Esophagus muscularis mucosa (tissue), 4 donors: ENCODE measurements at regions not wholly inside any gene's neighbourhood (a gene's known extent, or its start where the extent isn't known, plus 50 kb on each side); places are given as distances from the start of the nearest gene placed in this dataset.

Experiments used
- DNase-seq: peaks from one replicate; pipeline ENCODE4 v3.0.0-alpha.2; 2017; ENCODE audit errors: extremely low spot score
- H3K27ac ChIP-seq, 4 donors: fragments of 200-600 bp; sonication (generic); replicated peaks in 1 of 4; 1 replicate in 3 of 4; 2 replicates in 1 of 4; pipeline ENCODE4 v1.5.1; 2016 to 2019; ENCODE audit warnings: mild to moderate bottlenecking in 1 of 4
- H3K27me3 ChIP-seq, 4 donors: fragments of 200-600 bp; sonication (generic); one replicate each; pipeline versions ENCODE4 v1.5.1 to v1.6.0; 2016 to 2019
- H3K36me3 ChIP-seq, 4 donors: fragments of 200-600 bp; sonication (generic); one replicate each; pipeline ENCODE4 v1.5.1; 2016 to 2019
- H3K4me1 ChIP-seq, 4 donors: fragments of 200-600 bp; sonication (generic); one replicate each; pipeline ENCODE4 v1.5.1; 2016 to 2019
- H3K4me3 ChIP-seq, 4 donors: fragments of 200-600 bp; sonication (generic); 1 replicate in 2 of 4; 2 replicates in 2 of 4; pipeline ENCODE4 v1.5.1; 2016 to 2019; ENCODE audit warnings: mild to moderate bottlenecking in 4 of 4, moderate library complexity in 1 of 4
- H3K9me3 ChIP-seq, 4 donors: fragments of 200-600 bp; sonication (generic); 1 replicate in 3 of 4; 2 replicates in 1 of 4; pipeline ENCODE4 v1.5.1; 2016 to 2019
- EP300 ChIP-seq: sonication (generic); formaldehyde crosslinking; IDR thresholded peaks from one replicate; pipeline ENCODE4 v1.6.1; 2017; ENCODE audit warnings: antibody characterized with exemption
- POLR2A ChIP-seq: fragments of 450-650 bp; IDR thresholded peaks from one replicate; pipeline ENCODE4 v1.6.1; 2017; ENCODE audit warnings: antibody characterized with exemption, moderate library complexity, mild to moderate bottlenecking, low read depth
- POLR2AphosphoS5 ChIP-seq, 2 donors: sonication (generic); formaldehyde crosslinking; IDR thresholded peaks; one replicate each; pipeline ENCODE4 v1.6.1; 2017; ENCODE audit warnings: antibody characterized with exemption in 2 of 2
- WGBS: methylation state at CpG from one replicate; pipeline ENCODE4 v1.1.5; 2018; 5-methylcytosine and 5-hydroxymethylcytosine counted together
- intact Hi-C: fragments of 100-400 bp; cut with DNase I; formaldehyde crosslinking; loops from one replicate; pipeline ENCODE4 v1.15.1; 2023
- TF ChIP-seq, protein P1 (sequence below), 3 experiments: fragments of 200-600 bp in 2 of 3; fragments of 450-650 bp in 1 of 3; sonication (generic) in 2 of 3; IDR thresholded peaks; one replicate each; pipeline ENCODE4 v1.5.1; 2017 to 2019; ENCODE audit warnings: antibody characterized with exemption in 3 of 3, mild to moderate bottlenecking in 2 of 3, moderate library complexity in 1 of 3

DNA sequence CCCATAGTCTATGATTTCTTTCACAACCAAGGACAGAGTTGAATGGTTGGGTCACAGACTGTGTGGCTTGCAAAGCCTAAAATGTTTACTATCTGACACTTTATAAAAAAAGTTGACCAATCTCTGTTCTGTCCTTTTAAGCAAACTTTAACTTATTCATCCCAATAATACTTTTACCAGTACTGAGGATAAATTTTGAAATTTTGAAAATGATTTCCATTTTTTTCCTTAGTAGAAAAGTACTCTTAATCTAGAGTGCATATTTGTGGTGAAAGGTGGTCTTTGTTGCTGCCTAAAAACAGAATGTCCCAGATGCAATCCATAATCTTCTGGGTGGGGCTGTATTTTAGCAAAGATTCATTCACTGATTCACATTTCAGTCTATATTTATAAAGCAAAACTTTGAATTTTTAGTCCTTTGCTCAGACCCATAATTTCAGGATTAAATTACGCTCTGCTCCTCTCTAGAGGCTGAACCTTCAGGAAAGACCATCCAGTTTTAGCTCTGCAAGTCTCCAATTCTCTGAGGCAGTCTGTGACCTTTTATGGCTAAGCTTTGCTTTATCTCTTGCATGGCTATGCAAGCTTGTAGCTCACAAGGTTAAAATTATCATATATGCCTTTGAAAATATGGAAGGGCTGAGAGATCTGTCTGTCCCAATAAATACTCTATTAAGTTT lies 573.5 kb downstream of the COL12A1 start:
- Histone ChIP-seq H3K27ac (no peak overlapping the region), H3K4me1 (peaks cover 0 to 5% (median 0%) of the 10 kb centered on the region in 4 donors), H3K4me3 (no peak overlapping the region), H3K27me3 (no peaks in the 10 kb centered on the region), H3K9me3 (peaks cover 0 to 6% (median 3%) of the 10 kb centered on the region in 4 donors), H3K36me3 (no peaks in the 10 kb centered on the region)
- intact Hi-C loops = no loop called here
- DNase-seq = no peak
- WGBS = 77% methylated on average over 1 of the region's 1 CpG
- TF ChIP-seq, protein P1, sequence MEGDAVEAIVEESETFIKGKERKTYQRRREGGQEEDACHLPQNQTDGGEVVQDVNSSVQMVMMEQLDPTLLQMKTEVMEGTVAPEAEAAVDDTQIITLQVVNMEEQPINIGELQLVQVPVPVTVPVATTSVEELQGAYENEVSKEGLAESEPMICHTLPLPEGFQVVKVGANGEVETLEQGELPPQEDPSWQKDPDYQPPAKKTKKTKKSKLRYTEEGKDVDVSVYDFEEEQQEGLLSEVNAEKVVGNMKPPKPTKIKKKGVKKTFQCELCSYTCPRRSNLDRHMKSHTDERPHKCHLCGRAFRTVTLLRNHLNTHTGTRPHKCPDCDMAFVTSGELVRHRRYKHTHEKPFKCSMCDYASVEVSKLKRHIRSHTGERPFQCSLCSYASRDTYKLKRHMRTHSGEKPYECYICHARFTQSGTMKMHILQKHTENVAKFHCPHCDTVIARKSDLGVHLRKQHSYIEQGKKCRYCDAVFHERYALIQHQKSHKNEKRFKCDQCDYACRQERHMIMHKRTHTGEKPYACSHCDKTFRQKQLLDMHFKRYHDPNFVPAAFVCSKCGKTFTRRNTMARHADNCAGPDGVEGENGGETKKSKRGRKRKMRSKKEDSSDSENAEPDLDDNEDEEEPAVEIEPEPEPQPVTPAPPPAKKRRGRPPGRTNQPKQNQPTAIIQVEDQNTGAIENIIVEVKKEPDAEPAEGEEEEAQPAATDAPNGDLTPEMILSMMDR (IDR thresholded peaks at IDR 0.05) = no peak
- TF ChIP-seq POLR2AphosphoS5 (IDR thresholded peaks at IDR 0.05) (no peak), EP300 (no peak)

DNA sequence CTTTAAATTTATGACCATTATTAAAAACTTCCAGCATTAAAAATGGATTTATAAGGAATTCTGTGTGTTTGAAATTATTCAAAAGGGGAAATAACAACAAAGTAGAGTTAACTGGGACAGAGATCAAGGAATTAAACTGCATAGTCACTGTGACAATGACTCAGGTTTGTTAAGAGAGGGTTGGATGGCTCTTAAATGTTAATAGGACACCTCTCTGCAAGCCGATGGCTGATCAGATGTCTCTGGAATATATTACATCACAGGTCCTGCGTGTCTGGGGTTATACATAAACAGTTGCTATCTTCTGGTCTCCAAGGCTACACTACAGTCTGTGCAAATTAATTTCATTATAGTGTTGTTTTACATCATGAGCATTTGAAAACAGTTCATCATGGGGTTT lies 574.3 kb downstream of the COL12A1 start:
- Histone ChIP-seq H3K27ac (no peak overlapping the region), H3K9me3 (peaks cover 0 to 6% (median 3%) of the 10 kb centered on the region in 4 donors), H3K27me3 (no peaks in the 10 kb centered on the region), H3K4me1 (peaks cover 0 to 5% (median 0%) of the 10 kb centered on the region in 4 donors), H3K36me3 (no peaks in the 10 kb centered on the region), H3K4me3 (no peak overlapping the region)
- TF ChIP-seq POLR2AphosphoS5 (IDR thresholded peaks at IDR 0.05) = no peak
- TF ChIP-seq, protein P1 (IDR thresholded peaks at IDR 0.05) = no peak
- no peak for TF ChIP-seq EP300
- TF ChIP-seq POLR2A = no peak
- no peak for DNase-seq
- WGBS = 72% methylated on average over 2 of the region's 2 CpGs
- intact Hi-C loops = no loop called here

DNA sequence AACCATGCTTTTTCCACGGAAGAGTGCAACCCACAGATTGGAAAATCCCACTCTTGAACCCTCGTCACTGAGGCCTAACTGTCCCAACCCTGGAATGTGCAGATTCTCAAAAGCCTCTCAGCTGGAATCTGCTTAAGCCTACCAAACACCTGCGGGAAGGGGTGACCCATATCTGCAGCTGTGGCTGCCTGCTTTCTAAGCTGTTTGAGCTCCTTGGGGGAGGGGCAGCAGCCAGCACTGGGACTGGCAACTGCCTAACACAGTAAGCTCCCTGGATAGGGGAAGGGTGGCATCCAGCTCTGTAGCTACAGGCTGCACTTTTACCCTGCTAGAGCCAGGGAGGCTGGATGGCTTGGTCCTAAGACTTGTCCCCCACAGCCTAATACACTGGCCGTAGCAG lies 579.6 kb downstream of the COL12A1 start:
- WGBS = 98% methylated on average over 4 of the region's 4 CpGs
- no peak for TF ChIP-seq POLR2A
- intact Hi-C loops = no loop called here
- DNase-seq = no peak
- H3K4me1 ChIP-seq = no peaks in the 10 kb centered on the region
- no peaks in the 10 kb centered on the region for H3K36me3 ChIP-seq
- peaks cover 0 to 6% (median 3%) of the 10 kb centered on the region in 4 donors for H3K9me3 ChIP-seq
- no peak overlapping the region for H3K27ac ChIP-seq
- H3K4me3 ChIP-seq = no peak overlapping the region
- no peaks in the 10 kb centered on the region for H3K27me3 ChIP-seq

DNA sequence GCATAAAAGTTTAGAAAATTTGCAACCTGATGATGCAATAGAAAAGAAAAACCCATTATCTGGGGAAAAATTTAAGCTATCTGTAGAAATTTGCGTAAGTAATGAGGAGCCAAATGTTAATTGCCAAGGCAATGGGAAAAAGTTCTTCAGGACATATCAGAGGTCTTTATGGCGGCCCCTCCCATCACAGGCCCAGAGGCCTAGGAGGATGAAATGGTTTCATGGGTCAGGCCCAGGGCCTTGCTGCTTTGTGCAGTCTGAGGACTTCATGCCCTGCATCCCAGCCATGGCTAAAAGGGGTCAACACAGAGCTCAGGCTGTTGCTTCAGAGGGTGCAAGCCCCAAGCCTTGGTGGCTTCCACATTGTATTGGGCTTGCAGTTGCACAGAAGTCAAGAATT lies 582.8 kb downstream of the COL12A1 start:
- H3K9me3 ChIP-seq = no peaks in the 10 kb centered on the region
- TF ChIP-seq, protein P1 (IDR thresholded peaks at IDR 0.05) = no peak
- TF ChIP-seq EP300 (no peak), POLR2A (no peak), POLR2AphosphoS5 (IDR thresholded peaks at IDR 0.05) (no peak)
- DNase-seq = no peak
- intact Hi-C loops = no loop called here
- no peak overlapping the region for H3K27ac ChIP-seq
- no peaks in the 10 kb centered on the region for H3K27me3 ChIP-seq
- H3K36me3 ChIP-seq = no peaks in the 10 kb centered on the region
- no peaks in the 10 kb centered on the region for H3K4me1 ChIP-seq
- H3K4me3 ChIP-seq = no peak overlapping the region
- WGBS = 55% methylated on average over 2 of the region's 2 CpGs

DNA sequence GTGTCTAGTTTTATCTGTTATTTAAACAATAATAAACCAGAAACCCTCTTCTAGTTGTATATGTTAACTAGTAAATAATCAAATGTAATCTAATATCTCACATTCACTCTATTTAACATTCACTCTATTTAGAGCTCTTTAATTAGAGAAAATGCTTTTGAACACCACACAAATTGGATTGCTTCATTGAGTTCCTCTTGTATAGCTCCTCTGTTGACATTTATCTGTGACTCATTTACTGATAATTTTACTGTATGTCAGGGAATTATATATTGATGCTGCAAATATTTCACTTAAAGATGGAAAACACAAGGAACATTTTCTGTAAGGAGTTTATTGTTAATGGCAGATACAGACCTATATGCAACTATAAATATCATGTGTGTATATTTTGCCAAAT lies 594.6 kb downstream of the COL12A1 start:
- Histone ChIP-seq H3K4me3 (no peak overlapping the region), H3K9me3 (no peaks in the 10 kb centered on the region), H3K36me3 (no peaks in the 10 kb centered on the region), H3K27ac (no peak overlapping the region), H3K27me3 (no peaks in the 10 kb centered on the region), H3K4me1 (peaks cover 0 to 31% (median 29%) of the 10 kb centered on the region in 4 donors)
- TF ChIP-seq, protein P1 (IDR thresholded peaks at IDR 0.05) = no peak
- TF ChIP-seq POLR2AphosphoS5 (IDR thresholded peaks at IDR 0.05) = no peak
- no peak for TF ChIP-seq POLR2A
- no peak for TF ChIP-seq EP300
- intact Hi-C loops = no loop called here
- DNase-seq = no peak
